VCaP (cell line): ENCODE measurements at regions not wholly inside any gene's neighbourhood (a gene's known extent, or its start where the extent isn't known, plus 50 kb on each side); places are given as distances from the start of the nearest gene placed in this dataset.

Source experiments
- H3K27ac ChIP-seq: fragments of 450-650 bp; 2 replicates; pipeline ENCODE4 v1.5.1; 2017
- CTCF ChIP-seq: fragments of 450-650 bp; conservative IDR thresholded peaks from 2 replicates; pipeline ENCODE4 v1.5.1; 2017; ENCODE audit warnings: mild to moderate bottlenecking, moderate library complexity

DNA sequence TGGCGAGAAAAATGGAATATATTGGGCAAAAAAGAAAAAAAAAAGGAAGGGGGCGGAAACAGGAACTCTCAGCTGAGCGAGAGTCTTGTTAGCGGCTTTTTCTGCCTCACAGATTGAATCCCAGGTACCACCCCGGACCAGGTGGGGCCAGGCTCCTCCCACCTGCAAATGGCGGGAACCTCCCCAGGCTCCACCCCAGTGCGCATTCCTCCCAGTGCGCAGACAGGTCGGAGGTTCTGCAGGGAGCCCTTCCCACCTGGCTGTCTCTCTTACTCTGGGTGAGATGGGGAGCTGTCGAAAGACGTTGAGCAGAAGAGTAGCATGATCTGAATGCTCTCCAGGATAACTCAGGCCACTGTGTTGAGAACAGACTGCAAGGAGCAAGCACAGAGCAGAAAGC, 57.0 kb upstream of the ETV6 start:
- H3K27ac ChIP-seq: no peak overlapping the region
- TF ChIP-seq CTCF: no peak

DNA sequence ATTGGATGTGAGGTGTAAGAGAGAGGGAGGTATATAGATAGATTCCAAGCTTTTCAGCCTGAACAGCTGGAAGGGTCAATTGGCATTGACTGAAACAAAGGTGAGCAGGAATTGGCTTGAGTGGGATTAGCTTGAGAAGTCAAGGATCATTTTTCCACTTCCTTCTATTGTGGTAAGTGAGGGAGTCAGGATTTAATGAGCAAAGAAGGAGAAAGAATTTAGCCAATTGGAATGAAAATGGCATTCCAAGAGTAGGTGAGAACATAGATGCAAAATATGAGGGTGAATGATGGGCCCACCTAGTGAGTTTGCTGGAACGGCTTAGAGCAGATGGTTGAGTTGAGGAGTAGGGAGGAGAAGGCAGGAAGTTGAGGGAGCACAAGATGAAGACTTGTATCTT, 56.5 kb upstream of the ETV6 start:
- TF ChIP-seq CTCF: no peak
- no peak overlapping the region for H3K27ac ChIP-seq

DNA sequence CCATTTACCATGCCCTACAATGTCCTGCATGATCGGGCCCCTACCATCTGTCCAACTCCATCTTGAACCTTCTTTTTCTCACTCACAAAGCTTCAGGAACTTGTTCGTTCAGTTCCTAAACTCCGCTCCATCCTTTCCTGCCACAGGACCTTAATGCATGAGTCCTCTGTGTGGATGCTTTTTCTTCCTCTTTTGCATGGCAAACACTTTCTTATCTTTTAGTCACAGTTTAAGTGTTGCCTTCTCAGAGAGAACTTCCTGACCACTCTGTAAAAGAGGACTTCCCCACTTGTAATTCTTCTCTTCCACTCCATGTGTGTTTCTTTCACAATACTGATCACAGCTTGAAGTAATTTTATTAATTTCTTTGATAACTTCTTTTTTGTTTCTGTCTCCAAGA, 54.4 kb upstream of the ETV6 start:
- H3K27ac ChIP-seq: no peak overlapping the region

DNA sequence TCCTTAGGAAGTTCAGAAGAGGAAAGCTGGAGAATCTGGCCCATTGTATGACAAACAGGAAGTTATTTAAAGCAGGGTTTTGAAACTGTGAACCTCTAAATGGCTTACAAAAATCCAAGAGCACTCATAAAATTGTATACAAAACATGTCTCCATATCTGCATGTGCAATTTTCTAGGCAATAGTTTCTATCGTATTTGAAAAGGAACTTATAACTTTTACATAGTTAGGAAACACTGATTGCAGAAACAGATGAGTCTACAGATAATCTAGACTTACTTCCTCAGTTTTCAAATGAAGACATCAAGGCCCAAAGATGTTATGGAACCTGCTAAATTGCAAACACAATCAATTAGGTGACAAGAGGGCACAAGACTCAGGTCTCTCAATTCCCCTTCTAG, 53.3 kb upstream of the ETV6 start:
- no peak overlapping the region for H3K27ac ChIP-seq
- TF ChIP-seq CTCF: no peak

More for the DNA sequence above, 54.4 kb upstream of the ETV6 start:
- TF ChIP-seq CTCF: no peak

DNA sequence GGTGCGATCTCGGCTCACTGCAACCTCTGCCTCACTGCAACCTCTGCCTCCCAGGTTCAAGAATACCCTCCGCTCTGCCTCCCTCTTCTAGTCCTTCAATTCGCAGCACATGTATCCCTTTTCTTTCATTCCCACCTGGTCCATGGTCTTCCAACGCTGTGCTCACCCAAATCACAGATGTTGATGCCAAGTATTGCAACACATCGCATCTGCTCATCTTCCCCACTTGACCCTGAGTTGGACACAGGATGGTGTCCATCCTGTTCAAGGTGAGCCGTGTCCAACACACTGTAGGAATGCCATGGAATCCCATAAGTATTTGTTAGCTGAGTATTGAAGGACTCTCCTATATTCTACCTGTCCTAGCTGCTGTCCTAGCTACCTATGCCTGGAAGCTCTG, 50.6 kb upstream of the ETV6 start:
- no peak for TF ChIP-seq CTCF
- H3K27ac ChIP-seq: no peak overlapping the region
